Peyer's patch (tissue), 4 donors: ENCODE measurements at regions not wholly inside any gene's neighbourhood (a gene's known extent, or its start where the extent isn't known, plus 50 kb on each side); places are given as distances from the start of the nearest gene placed in this dataset.

Experiments used
- CTCF ChIP-seq, 6 experiments: fragments of 450-650 bp in 4 of 6; fragments of 200-600 bp in 2 of 6; sonication (generic) in 1 of 6; IDR thresholded peaks; one replicate each; pipeline ENCODE4 v1.5.1; 2017 to 2019; ENCODE audit warnings: antibody characterized with exemption in 6 of 6, mild to moderate bottlenecking in 3 of 6, moderate library complexity in 1 of 6
- POLR2A ChIP-seq, 2 donors: fragments of 450-650 bp; IDR thresholded peaks; one replicate each; pipeline ENCODE4 v1.5.1; 2017; ENCODE audit warnings: antibody characterized with exemption in 2 of 2, mild to moderate bottlenecking in 2 of 2, moderate library complexity in 2 of 2

- no peak for TF ChIP-seq POLR2A (IDR thresholded peaks at IDR 0.05)
- TF ChIP-seq CTCF (IDR thresholded peaks at IDR 0.05), result no peak
These were observed 228.2 kb upstream of the TENM3 start for GRCh38 chr4:182015014-182015413.
